ENCODE measurements at regions not wholly inside any gene's neighbourhood (a gene's known extent, or its start where the extent isn't known, plus 50 kb on each side); places are given as distances from the start of the nearest gene placed in this dataset.

- Mint-ChIP-seq H3K9me3 (peaks cover 0 to 3% (median 0%) of the 10 kb centered on the region in 3 donors), H3K27me3 (no peaks in the 10 kb centered on the region), H3K4me3 (no peak overlapping the region), H3K4me1 (no peaks in the 10 kb centered on the region), H3K36me3 (no peaks in the 10 kb centered on the region), H3K27ac (no peak overlapping the region)
- H3K4me1 ChIP-seq (ENCODE audit: control insufficient read depth in 1 of 2, extremely low read depth in 1 of 2, insufficient read depth in 2 of 2, low read length in 2 of 2) = no peaks in the 10 kb centered on the region
- ATAC-seq (replicated peaks in 1 of 4) (no peak), DNase-seq (no peak)
- WGBS (ENCODE audit: insufficient coverage) = 100% methylated on average over 1 of the region's 1 CpG
- no peaks in the 10 kb centered on the region for H3K27me3 ChIP-seq (replicated peaks in 1 of 2; ENCODE audit: control insufficient read depth in 2 of 2, extremely low read depth in 1 of 2, insufficient read depth in 2 of 2, low read length in 1 of 2)
- no peak overlapping the region for H3K4me3 ChIP-seq (ENCODE audit: control insufficient read depth in 1 of 2, extremely low read depth in 1 of 2, low read length in 1 of 2)
- CTCF ChIA-PET = no interaction called here
- no peaks in the 10 kb centered on the region for H3K9me3 ChIP-seq
- H3K36me3 ChIP-seq (ENCODE audit: control insufficient read depth in 2 of 2, extremely low read depth in 1 of 2, insufficient read depth in 1 of 2, low read length in 1 of 2) = no peaks in the 10 kb centered on the region
- H3K27ac ChIP-seq (ENCODE audit: low read length) = no peak overlapping the region
- POLR2A ChIA-PET = no interaction called here
Observed at GRCh38 chr3:86562090-86562489, 428.9 kb downstream of the VGLL3 start.

- Mint-ChIP-seq H3K9me3 (no peaks in the 10 kb centered on the region), H3K4me3 (no peak overlapping the region), H3K27me3 (no peaks in the 10 kb centered on the region), H3K36me3 (no peaks in the 10 kb centered on the region), H3K27ac (no peak overlapping the region), H3K4me1 (no peaks in the 10 kb centered on the region)
- Histone ChIP-seq H3K4me1 (ENCODE audit: control insufficient read depth in 1 of 2, extremely low read depth in 1 of 2, insufficient read depth in 2 of 2, low read length in 2 of 2) (no peaks in the 10 kb centered on the region), H3K27me3 (replicated peaks in 1 of 2; ENCODE audit: control insufficient read depth in 2 of 2, extremely low read depth in 1 of 2, insufficient read depth in 2 of 2, low read length in 1 of 2) (no peaks in the 10 kb centered on the region), H3K4me3 (ENCODE audit: control insufficient read depth in 1 of 2, extremely low read depth in 1 of 2, low read length in 1 of 2) (no peak overlapping the region), H3K9me3 (no peaks in the 10 kb centered on the region), H3K36me3 (ENCODE audit: control insufficient read depth in 2 of 2, extremely low read depth in 1 of 2, insufficient read depth in 1 of 2, low read length in 1 of 2) (no peaks in the 10 kb centered on the region), H3K27ac (ENCODE audit: low read length) (no peak overlapping the region)
- DNase-seq (no peak), ATAC-seq (replicated peaks in 1 of 4) (no peak)
- POLR2A ChIA-PET = no interaction called here
- CTCF ChIA-PET = no interaction called here
- no CpG with 5 or more reads among the region's 5 CpGs for WGBS (ENCODE audit: insufficient coverage)
Observed at GRCh38 chr3:86561215-86561614, 429.7 kb downstream of the VGLL3 start.

GRCh38 chr3:86554383-86554782, 436.6 kb downstream of the VGLL3 start:
- ChIA-PET CTCF (no interaction called here), POLR2A (no interaction called here)
- no peaks in the 10 kb centered on the region for H3K27me3 Mint-ChIP-seq

GRCh38 chr3:86547692-86548091, 443.3 kb downstream of the VGLL3 start:
- DNase-seq (no peak), ATAC-seq (replicated peaks in 1 of 4) (no peak)
- H3K4me3 ChIP-seq (ENCODE audit: control insufficient read depth in 1 of 2, extremely low read depth in 1 of 2, low read length in 1 of 2) = no peak overlapping the region
- no peak overlapping the region for H3K27ac ChIP-seq (ENCODE audit: low read length)
- no peaks in the 10 kb centered on the region for H3K27me3 Mint-ChIP-seq
- WGBS (ENCODE audit: insufficient coverage) = no CpG with 5 or more reads among the region's 2 CpGs
- H3K4me3 Mint-ChIP-seq = no peak overlapping the region
- POLR2A ChIA-PET = no interaction called here
- peaks cover 0 to 4% (median 3%) of the 10 kb centered on the region in 3 donors for H3K9me3 Mint-ChIP-seq
- H3K27ac Mint-ChIP-seq = no peak overlapping the region
- no peaks in the 10 kb centered on the region for H3K36me3 Mint-ChIP-seq
- H3K27me3 ChIP-seq (replicated peaks in 1 of 2; ENCODE audit: control insufficient read depth in 2 of 2, extremely low read depth in 1 of 2, insufficient read depth in 2 of 2, low read length in 1 of 2) = no peaks in the 10 kb centered on the region
- H3K36me3 ChIP-seq (ENCODE audit: control insufficient read depth in 2 of 2, extremely low read depth in 1 of 2, insufficient read depth in 1 of 2, low read length in 1 of 2) = no peaks in the 10 kb centered on the region
- CTCF ChIA-PET = no interaction called here
- H3K4me1 Mint-ChIP-seq = no peaks in the 10 kb centered on the region
- no peaks in the 10 kb centered on the region for H3K9me3 ChIP-seq
- H3K4me1 ChIP-seq (ENCODE audit: control insufficient read depth in 1 of 2, extremely low read depth in 1 of 2, insufficient read depth in 2 of 2, low read length in 2 of 2) = no peaks in the 10 kb centered on the region

More at GRCh38 chr3:86554383-86554782, 436.6 kb downstream of the VGLL3 start:
- Histone ChIP-seq H3K27me3 (replicated peaks in 1 of 2; ENCODE audit: control insufficient read depth in 2 of 2, extremely low read depth in 1 of 2, insufficient read depth in 2 of 2, low read length in 1 of 2) (no peaks in the 10 kb centered on the region), H3K4me3 (ENCODE audit: control insufficient read depth in 1 of 2, extremely low read depth in 1 of 2, low read length in 1 of 2) (no peak overlapping the region), H3K36me3 (ENCODE audit: control insufficient read depth in 2 of 2, extremely low read depth in 1 of 2, insufficient read depth in 1 of 2, low read length in 1 of 2) (no peaks in the 10 kb centered on the region), H3K4me1 (ENCODE audit: control insufficient read depth in 1 of 2, extremely low read depth in 1 of 2, insufficient read depth in 2 of 2, low read length in 2 of 2) (no peaks in the 10 kb centered on the region), H3K9me3 (no peaks in the 10 kb centered on the region), H3K27ac (ENCODE audit: low read length) (no peak overlapping the region)
- ATAC-seq (replicated peaks in 1 of 4) (no peak), DNase-seq (no peak)
- peaks cover 0 to 5% (median under 1%) of the 10 kb centered on the region in 3 donors for H3K9me3 Mint-ChIP-seq
- H3K36me3 Mint-ChIP-seq = no peaks in the 10 kb centered on the region
- 100% methylated on average over 1 of the region's 5 CpGs for WGBS (ENCODE audit: insufficient coverage)
- no peak overlapping the region for H3K4me3 Mint-ChIP-seq
- H3K27ac Mint-ChIP-seq = no peak overlapping the region
- H3K4me1 Mint-ChIP-seq = no peaks in the 10 kb centered on the region

GRCh38 chr3:86537171-86537570, 453.8 kb downstream of the VGLL3 start:
- POLR2A ChIA-PET = no interaction called here
- no peaks in the 10 kb centered on the region for H3K9me3 ChIP-seq

GRCh38 chr3:86519819-86520218, 471.1 kb downstream of the VGLL3 start:
- H3K9me3 Mint-ChIP-seq = peaks cover 4 to 10% (median 8%) of the 10 kb centered on the region in 3 donors

More at GRCh38 chr3:86537171-86537570, 453.8 kb downstream of the VGLL3 start:
- ATAC-seq (replicated peaks in 1 of 4) (no peak), DNase-seq (no peak)
- WGBS (ENCODE audit: insufficient coverage) = 69% methylated on average over 1 of the region's 5 CpGs
- H3K4me3 ChIP-seq (ENCODE audit: control insufficient read depth in 1 of 2, extremely low read depth in 1 of 2, low read length in 1 of 2) = no peak overlapping the region
- peaks cover 4 to 16% (median 6%) of the 10 kb centered on the region in 3 donors for H3K9me3 Mint-ChIP-seq
- H3K4me1 Mint-ChIP-seq = no peaks in the 10 kb centered on the region
- H3K4me3 Mint-ChIP-seq = no peak overlapping the region
- no peaks in the 10 kb centered on the region for H3K4me1 ChIP-seq (ENCODE audit: control insufficient read depth in 1 of 2, extremely low read depth in 1 of 2, insufficient read depth in 2 of 2, low read length in 2 of 2)
- H3K27ac Mint-ChIP-seq = no peak overlapping the region
- CTCF ChIA-PET = no interaction called here
- no peaks in the 10 kb centered on the region for H3K36me3 Mint-ChIP-seq
- no peaks in the 10 kb centered on the region for H3K27me3 ChIP-seq (replicated peaks in 1 of 2; ENCODE audit: control insufficient read depth in 2 of 2, extremely low read depth in 1 of 2, insufficient read depth in 2 of 2, low read length in 1 of 2)
- H3K27ac ChIP-seq (ENCODE audit: low read length) = no peak overlapping the region
- no peaks in the 10 kb centered on the region for H3K27me3 Mint-ChIP-seq
- H3K36me3 ChIP-seq (ENCODE audit: control insufficient read depth in 2 of 2, extremely low read depth in 1 of 2, insufficient read depth in 1 of 2, low read length in 1 of 2) = no peaks in the 10 kb centered on the region

GRCh38 chr3:86481636-86482035, 509.3 kb downstream of the VGLL3 start:
- Histone ChIP-seq H3K4me1 (ENCODE audit: control insufficient read depth in 1 of 2, extremely low read depth in 1 of 2, insufficient read depth in 2 of 2, low read length in 2 of 2) (no peaks in the 10 kb centered on the region), H3K27ac (ENCODE audit: low read length) (no peak overlapping the region), H3K36me3 (ENCODE audit: control insufficient read depth in 2 of 2, extremely low read depth in 1 of 2, insufficient read depth in 1 of 2, low read length in 1 of 2) (no peaks in the 10 kb centered on the region), H3K9me3 (no peaks in the 10 kb centered on the region), H3K27me3 (replicated peaks in 1 of 2; ENCODE audit: control insufficient read depth in 2 of 2, extremely low read depth in 1 of 2, insufficient read depth in 2 of 2, low read length in 1 of 2) (no peaks in the 10 kb centered on the region), H3K4me3 (ENCODE audit: control insufficient read depth in 1 of 2, extremely low read depth in 1 of 2, low read length in 1 of 2) (no peak overlapping the region)
- H3K9me3 Mint-ChIP-seq = peaks cover 11 to 41% (median 24%) of the 10 kb centered on the region in 3 donors
- POLR2A ChIA-PET = no interaction called here
- no peak for DNase-seq
- H3K4me3 Mint-ChIP-seq = no peak overlapping the region
- no peaks in the 10 kb centered on the region for H3K36me3 Mint-ChIP-seq
- H3K27me3 Mint-ChIP-seq = no peaks in the 10 kb centered on the region
- 33% methylated on average over 1 of the region's 1 CpG for WGBS (ENCODE audit: insufficient coverage)
- H3K4me1 Mint-ChIP-seq = no peaks in the 10 kb centered on the region
- no peak overlapping the region for H3K27ac Mint-ChIP-seq
- ATAC-seq (replicated peaks in 1 of 4) = no peak
- CTCF ChIA-PET = no interaction called here

More at GRCh38 chr3:86519819-86520218, 471.1 kb downstream of the VGLL3 start:
- Histone ChIP-seq H3K4me1 (ENCODE audit: control insufficient read depth in 1 of 2, extremely low read depth in 1 of 2, insufficient read depth in 2 of 2, low read length in 2 of 2) (no peaks in the 10 kb centered on the region), H3K27me3 (replicated peaks in 1 of 2; ENCODE audit: control insufficient read depth in 2 of 2, extremely low read depth in 1 of 2, insufficient read depth in 2 of 2, low read length in 1 of 2) (no peaks in the 10 kb centered on the region), H3K4me3 (ENCODE audit: control insufficient read depth in 1 of 2, extremely low read depth in 1 of 2, low read length in 1 of 2) (no peak overlapping the region), H3K27ac (ENCODE audit: low read length) (no peak overlapping the region), H3K9me3 (no peaks in the 10 kb centered on the region), H3K36me3 (ENCODE audit: control insufficient read depth in 2 of 2, extremely low read depth in 1 of 2, insufficient read depth in 1 of 2, low read length in 1 of 2) (no peaks in the 10 kb centered on the region)
- no peak for DNase-seq
- H3K36me3 Mint-ChIP-seq = no peaks in the 10 kb centered on the region
- POLR2A ChIA-PET = no interaction called here
- H3K27me3 Mint-ChIP-seq = no peaks in the 10 kb centered on the region
- H3K4me1 Mint-ChIP-seq = no peaks in the 10 kb centered on the region
- CTCF ChIA-PET = no interaction called here
- H3K27ac Mint-ChIP-seq = no peak overlapping the region
- WGBS (ENCODE audit: insufficient coverage) = no CpG with 5 or more reads among the region's 1 CpG
- no peak for ATAC-seq (replicated peaks in 1 of 4)
- H3K4me3 Mint-ChIP-seq = no peak overlapping the region

Measured in T-cell (primary cell).